Endothelial cell of umbilical vein (primary cell): ENCODE measurements at regions not wholly inside any gene's neighbourhood (a gene's known extent, or its start where the extent isn't known, plus 50 kb on each side); places are given as distances from the start of the nearest gene placed in this dataset.
A peak's percentile ranks its signal among the peaks of the same experiment; 100 is the strongest.

Experiments
- BruUV-seq: library from RNA; stranded (reverse); fragments of 400-500 nt; replicated peaks from 2 replicates; lab custom pipeline; 2021; lab: Mats Ljungman, UMichigan
- CTCF ChIA-PET: fragments of 300-600, 350-600 bp; sonication (Branson Sonifier 250); formaldehyde crosslinking; loops from one replicate; lab custom pipeline; 2021; ENCODE audit warnings: antibody characterized with exemption, inconsistent platforms; lab: Charles Lee
- POLR2A ChIA-PET: fragments of 300-600, 350-600 bp; sonication (Branson Sonifier 250); formaldehyde crosslinking; loops from one replicate; lab custom pipeline; 2021; ENCODE audit warnings: antibody characterized with exemption, inconsistent platforms; lab: Charles Lee
- DNase-seq: peaks from one replicate; pipeline ENCODE4 v3.0.0-alpha.2; 2011; ENCODE audit warnings: low read depth, low spot score
- FAIRE-seq: peaks from 2 replicates; lab custom pipeline; 2011; peaks lifted over from hg19 to GRCh38; lab: Jason Lieb, UNC
- H2AFZ ChIP-seq: 2 replicates; pipeline ENCODE4 v1.6.0; 2012; ENCODE audit warnings: low read depth, low read length, control low read depth, inconsistent platforms
- H3K27ac ChIP-seq: 2 replicates; pipeline ENCODE4 v1.5.1; 2011; ENCODE audit warnings: low read depth, mild to moderate bottlenecking, control low read depth, low read length, moderate library complexity; ENCODE audit not compliant: insufficient read depth
- H3K27me3 ChIP-seq, 2 experiments: 2 replicates each; pipeline versions ENCODE4 v1.6.0 to v1.6.1; 2011; ENCODE audit warnings: low read length in 2 of 2, mixed read lengths in 1 of 2; ENCODE audit not compliant: control insufficient read depth in 2 of 2, insufficient read depth in 2 of 2
- H3K36me3 ChIP-seq, 2 experiments: 2 replicates in 1 of 2; 3 replicates in 1 of 2; pipeline ENCODE4 v1.5.1; 2011; ENCODE audit warnings: low read length in 2 of 2, mild to moderate bottlenecking in 1 of 2, moderate library complexity in 1 of 2; ENCODE audit not compliant: control insufficient read depth in 2 of 2, insufficient read depth in 2 of 2; ENCODE audit errors: extremely low read depth in 1 of 2
- H3K4me1 ChIP-seq: 3 replicates; pipeline ENCODE4 v1.5.1; 2011; ENCODE audit warnings: mild to moderate bottlenecking, low read length; ENCODE audit not compliant: control insufficient read depth, insufficient read depth; ENCODE audit errors: extremely low read depth
- H3K4me2 ChIP-seq: 2 replicates; pipeline ENCODE4 v1.6.1; 2011; ENCODE audit warnings: low read length, control low read depth, mixed read lengths; ENCODE audit not compliant: insufficient read depth
- H3K4me3 ChIP-seq, 3 experiments: fragments of 200-600 bp in 1 of 3; sonication (generic), shearing (Covaris generic) in 1 of 3; replicated peaks in 1 of 3; 2 replicates each; pipeline ENCODE4 v1.5.1; 2011 to 2016; ENCODE audit warnings: control low read depth in 3 of 3, low read length in 3 of 3, mild to moderate bottlenecking in 2 of 3, inconsistent platforms in 1 of 3, low read depth in 1 of 3, moderate library complexity in 1 of 3; ENCODE audit not compliant: insufficient read depth in 1 of 3
- H3K79me2 ChIP-seq: 2 replicates; pipeline ENCODE4 v1.6.0; 2012; ENCODE audit warnings: low read length, inconsistent platforms; ENCODE audit not compliant: control insufficient read depth, insufficient read depth
- H3K9ac ChIP-seq: replicated peaks from 2 replicates; pipeline ENCODE3; 2011; ENCODE audit warnings: low read length, control low read depth; ENCODE audit not compliant: insufficient read depth; ENCODE audit errors: extremely low read depth
- H3K9me1 ChIP-seq: replicated peaks from 3 replicates; pipeline ENCODE4 v1.6.0; 2011; ENCODE audit warnings: mild to moderate bottlenecking, low read length; ENCODE audit not compliant: control insufficient read depth, insufficient read depth; ENCODE audit errors: extremely low read depth
- H3K9me3 ChIP-seq: replicated peaks from 2 replicates; pipeline ENCODE4 v1.5.1; 2012; ENCODE audit warnings: low read length, inconsistent platforms; ENCODE audit not compliant: control insufficient read depth, insufficient read depth
- H4K20me1 ChIP-seq: replicated peaks from 2 replicates; pipeline ENCODE3; 2011; ENCODE audit warnings: mild to moderate bottlenecking, low read length; ENCODE audit not compliant: control insufficient read depth, insufficient read depth; ENCODE audit errors: extremely low read depth
- CTCF ChIP-seq, 2 donors: IDR thresholded peaks; 1 replicate in 1 of 2; 2 replicates in 1 of 2; pipeline ENCODE4 v1.5.1; 2011; ENCODE audit warnings: low read length in 2 of 2, mild to moderate bottlenecking in 2 of 2, moderate library complexity in 2 of 2, control low read depth in 1 of 2, inconsistent platforms in 1 of 2, low read depth in 1 of 2; ENCODE audit not compliant: insufficient read depth in 1 of 2; ENCODE audit errors: extremely low read depth in 1 of 2
- FOS ChIP-seq: IDR thresholded peaks from 2 replicates; pipeline ENCODE4 v1.6.1; 2011; ENCODE audit warnings: mild to moderate bottlenecking, low read length, moderate library complexity, borderline replicate concordance; ENCODE audit not compliant: insufficient read depth
- MAX ChIP-seq: IDR thresholded peaks from 2 replicates; pipeline ENCODE4 v1.6.1; 2011; ENCODE audit not compliant: insufficient read depth, insufficient read length
- MYC ChIP-seq: IDR thresholded peaks from one replicate; pipeline ENCODE4 v1.6.1; 2011; ENCODE audit warnings: mild to moderate bottlenecking, low read depth, low read length
- POLR2A ChIP-seq: IDR thresholded peaks from 2 replicates; pipeline ENCODE4 v1.6.1; 2012; ENCODE audit warnings: low read depth, mild to moderate bottlenecking, control low read depth, low read length
- POLR2AphosphoS5 ChIP-seq: IDR thresholded peaks from 2 replicates; pipeline ENCODE4 v1.6.1; 2012; ENCODE audit warnings: low read depth, mild to moderate bottlenecking, control low read depth, low read length, moderate library complexity; ENCODE audit not compliant: insufficient read depth
- dilution Hi-C: fragments of 300-500 bp; cut with MboI; formaldehyde crosslinking; loops from one replicate; pipeline ENCODE4 v1.15.0; 2019; ENCODE audit warnings: low sequenced_read_pairs; ENCODE audit not compliant: extremely low pct_ligation_motif_present
- intact Hi-C: fragments of 100-400 bp; cut with micrococcal nuclease; formaldehyde crosslinking; loops from one replicate; pipeline ENCODE4 v1.10.0; 2022

- Histone ChIP-seq H4K20me1 (no peaks in the 10 kb centered on the region), H3K79me2 (no peaks in the 10 kb centered on the region), H3K27me3 (no peaks in the 10 kb centered on the region), H3K4me1 (peaks cover 23% of the 10 kb centered on the region), H3K9ac (no peak overlapping the region), H3K4me2 (peak overlapping the region; percentile 50), H3K27ac (no peak overlapping the region), H3K9me3 (no peaks in the 10 kb centered on the region), H3K36me3 (no peaks in the 10 kb centered on the region), H3K4me3 (no peak overlapping the region), H3K9me1 (no peaks in the 10 kb centered on the region), H2AFZ (peak overlapping the region; percentile 40)
- TF ChIP-seq POLR2AphosphoS5 (no peak), POLR2A (no peak), CTCF (IDR thresholded peaks at IDR 0.05; ENCODE audit: extremely low read depth in 1 of 2, insufficient read depth in 1 of 2, low read depth in 1 of 2, low read length in 2 of 2) (no peak), FOS (peak; percentile 50)
- ChIA-PET POLR2A (no interaction called here), CTCF (interaction anchor here (1.2 to 2.6 kb wide), 2 partner anchors 14 kb away, joined by 3 to 14 read pairs; no protein-coding TSS in a partner anchor)
- FAIRE-seq (peak; percentile 85), DNase-seq (peak; percentile 84)
- intact Hi-C loops = loop anchor here (5.0 kb wide), 1 partner anchor 1224 kb away; the partner anchor contains the start of gene RGMB
- dilution Hi-C loops = no loop called here
- BruUV-seq = no TSS peak
Measured at GRCh38 chr5:97547999-97548738, 365.1 kb upstream of the RIOK2 start.

- dilution Hi-C loops = no loop called here
- Histone ChIP-seq H3K4me1 (peaks cover 23% of the 10 kb centered on the region), H2AFZ (no peak overlapping the region), H3K27me3 (no peaks in the 10 kb centered on the region), H3K79me2 (no peaks in the 10 kb centered on the region), H3K4me3 (no peak overlapping the region), H3K36me3 (no peaks in the 10 kb centered on the region), H3K9ac (no peak overlapping the region), H3K4me2 (no peak overlapping the region), H4K20me1 (no peaks in the 10 kb centered on the region), H3K27ac (no peak overlapping the region), H3K9me3 (no peaks in the 10 kb centered on the region), H3K9me1 (no peaks in the 10 kb centered on the region)
- DNase-seq = no peak
- no peak for FAIRE-seq
- TF ChIP-seq MYC (no peak), MAX (no peak), POLR2AphosphoS5 (no peak)
- no TSS peak for BruUV-seq
- intact Hi-C loops = loop anchor here (5.0 kb wide), 1 partner anchor 1224 kb away; the partner anchor contains the start of gene RGMB
- CTCF ChIA-PET = interaction anchor here (1.2 to 2.6 kb wide), 2 partner anchors 13 to 15 kb away, joined by 3 to 14 read pairs; no protein-coding TSS in a partner anchor
- POLR2A ChIA-PET = no interaction called here
Measured at GRCh38 chr5:97548739-97549080, 365.7 kb upstream of the RIOK2 start.
